Stomach (tissue), 8 donors: ENCODE measurements at regions not wholly inside any gene's neighbourhood (a gene's known extent, or its start where the extent isn't known, plus 50 kb on each side); places are given as distances from the start of the nearest gene placed in this dataset.

Source experiments
- DNase-seq, 2 donors: peaks; one replicate each; pipeline versions ENCODE4 v3.0.0 to v3.0.0-alpha.2; 2013 to 2019
- H3K27ac ChIP-seq, 5 donors: fragments of 200-600 bp in 4 of 5; sonication (generic) in 4 of 5; one replicate each; pipeline ENCODE4 v1.5.1; 2013 to 2019; ENCODE audit warnings: mild to moderate bottlenecking in 1 of 5, moderate library complexity in 1 of 5
- H3K27me3 ChIP-seq, 3 donors: fragments of 200-600 bp; sonication (generic); one replicate each; pipeline ENCODE4 v1.5.1; 2017 to 2019; ENCODE audit warnings: mixed run types in 1 of 3
- H3K36me3 ChIP-seq, 4 donors: fragments of 200-600 bp; sonication (generic); 1 replicate in 3 of 4; 2 replicates in 1 of 4; pipeline ENCODE4 v1.5.1; 2016 to 2019
- H3K4me1 ChIP-seq, 4 donors: fragments of 200-600 bp; sonication (generic); one replicate each; pipeline ENCODE4 v1.5.1; 2016 to 2019
- H3K4me3 ChIP-seq, 4 donors: fragments of 200-600 bp; sonication (generic) in 3 of 4; one replicate each; pipeline ENCODE4 v1.5.1; 2016 to 2019; ENCODE audit warnings: mild to moderate bottlenecking in 1 of 4
- H3K9me3 ChIP-seq, 4 donors: fragments of 200-600 bp; sonication (generic); one replicate each; pipeline ENCODE4 v1.5.1; 2016 to 2019
- EP300 ChIP-seq: sonication (generic); formaldehyde crosslinking; IDR thresholded peaks from one replicate; pipeline ENCODE4 v1.6.1; 2017; ENCODE audit warnings: antibody characterized with exemption
- POLR2A ChIP-seq, 4 donors: fragments of 450-650 bp; IDR thresholded peaks; one replicate each; pipeline ENCODE4 v1.6.1; 2016; ENCODE audit warnings: antibody characterized with exemption in 4 of 4, control low read depth in 2 of 4, mild to moderate bottlenecking in 1 of 4, moderate library complexity in 1 of 4
- POLR2AphosphoS5 ChIP-seq, 3 donors: sonication (generic); formaldehyde crosslinking; IDR thresholded peaks; one replicate each; pipeline ENCODE4 v1.6.1; 2016; ENCODE audit warnings: antibody characterized with exemption in 3 of 3
- WGBS, 5 donors: extraction: QIAGEN DNeasy Blood & Tissue Kit in 3 of 5; methylation state at CpG; one replicate each; pipeline versions ENCODE4 v1.1.5 to v1.1.7; 2013 to 2018; 5-methylcytosine and 5-hydroxymethylcytosine counted together
- intact Hi-C: fragments of 100-400 bp; cut with DNase I; formaldehyde crosslinking; loops from one replicate; pipeline ENCODE4 v1.15.1; 2023; ENCODE audit warnings: low total_unique reads
- TF ChIP-seq, protein P1 (sequence below), 7 experiments: fragments of 450-650 bp in 4 of 7; fragments of 200-600 bp in 3 of 7; sonication (generic) in 3 of 7; IDR thresholded peaks; one replicate each; pipeline ENCODE4 v1.5.1; 2016 to 2019; ENCODE audit warnings: antibody characterized with exemption in 7 of 7, control low read depth in 2 of 7, mild to moderate bottlenecking in 1 of 7
- donor health status: healthy with polysubstance abuse.
- donor health status: Bipolar disorder and iron deficiency.
- donor health status: healthy.

DNA sequence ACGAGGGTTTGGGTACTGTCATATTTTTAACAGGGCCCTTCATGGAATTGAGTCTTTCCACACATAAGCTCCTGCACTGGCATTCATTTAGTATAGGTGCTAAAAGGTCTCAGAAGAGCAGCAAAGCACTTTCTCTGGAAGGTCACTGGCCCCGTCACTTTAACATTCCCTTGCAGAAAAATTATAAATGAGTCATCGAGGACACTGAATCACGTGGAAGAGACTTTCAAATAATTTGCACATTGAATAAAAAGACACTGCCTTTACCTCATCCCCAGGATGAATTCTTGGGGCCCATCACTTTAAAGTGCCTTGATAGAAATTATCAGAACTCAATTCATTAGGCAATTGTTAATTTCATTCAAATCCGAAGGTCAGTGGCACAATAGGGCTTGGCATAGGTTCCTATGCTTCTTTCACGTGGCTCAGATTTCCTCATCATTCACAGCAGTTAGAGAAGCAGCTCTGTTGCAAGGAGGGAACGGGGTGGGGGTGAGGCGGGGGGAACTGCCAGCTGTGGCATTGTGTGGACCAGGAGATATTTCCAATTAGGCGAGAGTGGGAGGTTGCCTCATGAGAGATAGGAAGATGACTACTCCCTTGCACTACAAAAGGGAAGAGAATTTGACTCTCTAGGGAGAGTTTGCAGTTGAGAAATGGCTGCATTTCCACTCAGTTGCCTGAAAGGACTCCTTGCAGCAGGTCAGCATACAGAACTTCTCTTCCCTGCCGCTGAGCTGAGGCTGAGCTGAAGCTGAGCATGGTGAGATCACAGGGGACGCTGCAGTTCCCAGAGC is 86.3 kb upstream of the NPAS2 start:
- DNase-seq = no peak
- intact Hi-C loops = loop anchor here (5.0 kb wide), 1 partner anchor 249 kb away; no protein-coding TSS in a partner anchor
- WGBS, 5 donors = 45 to 59% (median 56%) methylated on average over 10 to 11 of the region's 11 CpGs

DNA sequence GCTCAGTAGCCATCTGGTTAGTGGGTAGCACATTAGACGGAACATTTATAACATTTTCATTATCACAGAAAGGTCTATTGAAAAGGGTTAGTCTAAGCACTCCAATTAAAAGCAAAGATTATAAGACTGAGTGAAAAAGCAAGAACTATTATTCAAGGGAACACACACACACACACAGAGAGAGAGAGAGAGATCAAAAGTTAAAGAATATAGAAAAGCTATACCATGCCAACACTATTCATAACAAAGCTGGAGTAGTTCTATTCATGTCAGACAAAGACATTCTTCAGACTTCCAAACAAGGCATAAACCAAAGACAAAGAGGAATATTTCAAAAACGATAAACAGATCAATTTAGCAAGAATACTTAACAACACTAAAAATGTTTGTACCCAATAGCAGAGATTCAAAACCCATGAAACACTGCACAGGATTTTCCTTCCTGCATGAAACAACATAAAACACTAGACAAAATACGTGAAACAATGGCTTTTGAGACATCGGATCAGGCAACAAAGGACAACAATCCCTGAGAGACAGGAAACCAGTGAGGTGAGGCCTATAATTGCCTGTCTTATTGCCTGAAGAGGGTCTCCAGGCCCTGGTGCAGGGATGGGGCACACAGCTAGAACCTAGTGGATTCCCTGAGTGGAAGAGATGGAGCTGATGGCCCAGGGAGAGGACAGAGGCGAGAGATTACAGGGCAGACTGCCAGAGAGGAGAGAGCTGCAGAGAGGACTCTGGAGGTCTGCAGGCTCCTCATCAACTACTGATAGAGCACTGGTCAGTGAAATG is 83.6 kb upstream of the NPAS2 start:
- no peaks in the 10 kb centered on the region for H3K27me3 ChIP-seq
- no peak overlapping the region for H3K27ac ChIP-seq
- no peak for DNase-seq
- H3K4me1 ChIP-seq = no peaks in the 10 kb centered on the region
- TF ChIP-seq POLR2AphosphoS5 (IDR thresholded peaks at IDR 0.05) (no peak), EP300 (no peak), POLR2A (IDR thresholded peaks at IDR 0.05) (no peak)
- TF ChIP-seq, protein P1, sequence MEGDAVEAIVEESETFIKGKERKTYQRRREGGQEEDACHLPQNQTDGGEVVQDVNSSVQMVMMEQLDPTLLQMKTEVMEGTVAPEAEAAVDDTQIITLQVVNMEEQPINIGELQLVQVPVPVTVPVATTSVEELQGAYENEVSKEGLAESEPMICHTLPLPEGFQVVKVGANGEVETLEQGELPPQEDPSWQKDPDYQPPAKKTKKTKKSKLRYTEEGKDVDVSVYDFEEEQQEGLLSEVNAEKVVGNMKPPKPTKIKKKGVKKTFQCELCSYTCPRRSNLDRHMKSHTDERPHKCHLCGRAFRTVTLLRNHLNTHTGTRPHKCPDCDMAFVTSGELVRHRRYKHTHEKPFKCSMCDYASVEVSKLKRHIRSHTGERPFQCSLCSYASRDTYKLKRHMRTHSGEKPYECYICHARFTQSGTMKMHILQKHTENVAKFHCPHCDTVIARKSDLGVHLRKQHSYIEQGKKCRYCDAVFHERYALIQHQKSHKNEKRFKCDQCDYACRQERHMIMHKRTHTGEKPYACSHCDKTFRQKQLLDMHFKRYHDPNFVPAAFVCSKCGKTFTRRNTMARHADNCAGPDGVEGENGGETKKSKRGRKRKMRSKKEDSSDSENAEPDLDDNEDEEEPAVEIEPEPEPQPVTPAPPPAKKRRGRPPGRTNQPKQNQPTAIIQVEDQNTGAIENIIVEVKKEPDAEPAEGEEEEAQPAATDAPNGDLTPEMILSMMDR (IDR thresholded peaks at IDR 0.05) = no peak
- H3K36me3 ChIP-seq = no peaks in the 10 kb centered on the region
- H3K4me3 ChIP-seq = no peak overlapping the region
- WGBS, 5 donors = 81 to 90% (median 86%) methylated on average over 5 of the region's 5 CpGs
- intact Hi-C loops = no loop called here
- no peaks in the 10 kb centered on the region for H3K9me3 ChIP-seq

More for the DNA sequence above, 86.3 kb upstream of the NPAS2 start:
- Histone ChIP-seq H3K27ac (no peak overlapping the region), H3K9me3 (peaks cover 0 to 6% (median 2%) of the 10 kb centered on the region in 4 donors), H3K4me3 (no peak overlapping the region), H3K27me3 (no peaks in the 10 kb centered on the region), H3K4me1 (no peaks in the 10 kb centered on the region), H3K36me3 (no peaks in the 10 kb centered on the region)
- TF ChIP-seq POLR2A (IDR thresholded peaks at IDR 0.05) (no peak), POLR2AphosphoS5 (IDR thresholded peaks at IDR 0.05) (no peak)
- TF ChIP-seq, protein P1 (IDR thresholded peaks at IDR 0.05) = no peak

DNA sequence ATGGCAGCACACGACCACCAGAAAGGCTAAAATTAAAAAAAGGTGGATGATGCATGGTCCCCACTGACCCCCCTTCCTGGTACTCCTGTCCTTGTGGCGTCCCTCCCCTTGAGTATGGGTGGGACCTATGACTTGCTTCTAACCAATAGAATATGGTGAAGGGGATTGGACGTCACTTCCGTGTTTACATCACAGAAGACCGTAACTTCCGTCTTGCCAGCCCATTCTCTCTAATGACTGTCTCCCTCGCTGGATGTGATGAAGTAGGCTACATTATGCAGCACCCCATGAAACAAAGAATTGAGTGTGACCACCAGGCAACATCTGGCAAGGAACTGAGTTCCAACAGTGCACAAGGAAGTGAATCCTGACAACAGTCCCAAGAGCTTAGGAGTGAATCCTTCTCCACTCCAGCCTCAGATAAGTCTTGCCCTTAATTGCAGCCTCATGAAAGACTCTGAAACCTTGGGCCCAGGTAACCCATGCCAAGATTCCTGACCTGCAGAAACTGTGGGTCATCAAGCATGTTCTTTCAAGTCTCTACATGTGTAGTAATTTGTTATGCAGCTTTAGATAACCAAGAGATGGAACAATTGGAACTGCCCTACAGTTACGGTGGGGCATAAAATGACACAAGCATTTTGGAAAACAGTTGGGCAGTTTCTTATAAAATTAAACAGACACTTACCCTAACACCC is 80.1 kb upstream of the NPAS2 start:
- Histone ChIP-seq H3K9me3 (no peaks in the 10 kb centered on the region), H3K4me1 (peaks cover 0 to 22% (median 9%) of the 10 kb centered on the region in 4 donors), H3K4me3 (no peak overlapping the region), H3K36me3 (no peaks in the 10 kb centered on the region), H3K27me3 (no peaks in the 10 kb centered on the region), H3K27ac (no peak overlapping the region)
- no peak for DNase-seq
- intact Hi-C loops = no loop called here
- WGBS, 5 donors = 87 to 91% (median 89%) methylated on average over 8 of the region's 8 CpGs
- TF ChIP-seq POLR2AphosphoS5 (IDR thresholded peaks at IDR 0.05) (no peak), POLR2A (IDR thresholded peaks at IDR 0.05) (no peak), EP300 (no peak)
- TF ChIP-seq, protein P1 (IDR thresholded peaks at IDR 0.05) = no peak

- Histone ChIP-seq H3K4me3 (no peak overlapping the region), H3K36me3 (no peaks in the 10 kb centered on the region), H3K27me3 (no peaks in the 10 kb centered on the region), H3K4me1 (peaks cover 0 to 23% (median 9%) of the 10 kb centered on the region in 4 donors), H3K27ac (peak overlapping the region in 4 of 5 donors; percentile 42 to 75 (median 54)), H3K9me3 (no peaks in the 10 kb centered on the region)
- intact Hi-C loops = no loop called here
- TF ChIP-seq POLR2A (IDR thresholded peaks at IDR 0.05) (no peak), EP300 (no peak), POLR2AphosphoS5 (IDR thresholded peaks at IDR 0.05) (no peak)
- TF ChIP-seq, protein P1 (IDR thresholded peaks at IDR 0.05) = no peak
- DNase-seq = no peak
- WGBS, 5 donors = 83 to 99% (median 96%) methylated on average over 1 of the region's 1 CpG
These were observed 78.1 kb upstream of the NPAS2 start for GRCh38 chr2:100741880-100742276.
